ENCODE measurements at regions not wholly inside any gene's neighbourhood (a gene's known extent, or its start where the extent isn't known, plus 50 kb on each side); places are given as distances from the start of the nearest gene placed in this dataset.
"Not testable (repeated sequence)": the region's sequence is repeated elsewhere in the genome, so short reads cannot be mapped to it uniquely, and the experiment has no call there.

DNA sequence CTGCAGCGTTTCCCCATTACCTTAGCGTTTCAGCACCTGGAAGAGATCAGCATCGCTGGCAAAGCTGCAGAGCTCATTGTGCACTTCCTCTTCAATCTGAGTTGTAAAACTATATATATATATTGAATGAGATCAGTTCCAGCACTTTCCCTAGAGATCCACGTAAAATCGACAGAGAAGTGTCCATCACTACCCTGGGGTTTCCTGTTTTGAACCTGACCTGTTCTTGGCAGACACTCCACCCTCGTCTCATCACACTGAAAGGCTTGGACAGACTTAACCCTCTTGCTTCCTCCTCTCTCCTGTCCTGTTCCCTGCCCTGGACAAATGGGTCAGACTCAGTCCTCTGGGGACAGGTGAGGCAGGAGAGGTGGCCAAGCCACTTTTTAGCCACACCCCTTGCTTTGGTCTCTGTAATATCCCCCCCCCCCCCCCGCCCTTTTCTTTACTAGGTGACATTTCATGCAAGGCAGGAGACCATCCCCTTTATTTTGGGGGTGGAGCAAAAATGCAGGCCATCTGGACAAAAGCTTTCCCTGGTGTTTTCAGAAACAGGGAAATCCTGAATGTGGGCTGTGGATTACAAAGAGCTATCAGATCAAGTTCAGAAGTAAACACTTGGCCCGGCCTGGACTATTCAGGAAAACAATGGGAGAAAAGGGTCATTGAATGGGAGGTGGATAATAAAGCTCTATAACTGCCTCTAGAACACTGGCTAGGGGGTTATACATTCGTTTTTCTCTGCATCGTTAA is 83.7 kb upstream of the KDM7A start:
- CTCF ChIA-PET, result interaction anchor here (1.2 kb wide), 2 partner anchors 43 to 57 kb away, joined by 3 read pairs; no protein-coding TSS in a partner anchor
- intact Hi-C loops (cut with micrococcal nuclease), result no loop called here
- POLR2A ChIA-PET, result no interaction called here
- no peaks in the 10 kb centered on the region for H3K27me3 Mint-ChIP-seq
- H3K4me3 Mint-ChIP-seq, result no peak overlapping the region
- peaks cover 7% of the 10 kb centered on the region for H3K9me3 Mint-ChIP-seq
- peaks cover 30% of the 10 kb centered on the region for H3K4me1 Mint-ChIP-seq (ENCODE audit: low read depth)
- no peak for DNase-seq
- no peak for ATAC-seq
- H3K27ac Mint-ChIP-seq, result no peak overlapping the region
- TF ChIP-seq, protein P1, sequence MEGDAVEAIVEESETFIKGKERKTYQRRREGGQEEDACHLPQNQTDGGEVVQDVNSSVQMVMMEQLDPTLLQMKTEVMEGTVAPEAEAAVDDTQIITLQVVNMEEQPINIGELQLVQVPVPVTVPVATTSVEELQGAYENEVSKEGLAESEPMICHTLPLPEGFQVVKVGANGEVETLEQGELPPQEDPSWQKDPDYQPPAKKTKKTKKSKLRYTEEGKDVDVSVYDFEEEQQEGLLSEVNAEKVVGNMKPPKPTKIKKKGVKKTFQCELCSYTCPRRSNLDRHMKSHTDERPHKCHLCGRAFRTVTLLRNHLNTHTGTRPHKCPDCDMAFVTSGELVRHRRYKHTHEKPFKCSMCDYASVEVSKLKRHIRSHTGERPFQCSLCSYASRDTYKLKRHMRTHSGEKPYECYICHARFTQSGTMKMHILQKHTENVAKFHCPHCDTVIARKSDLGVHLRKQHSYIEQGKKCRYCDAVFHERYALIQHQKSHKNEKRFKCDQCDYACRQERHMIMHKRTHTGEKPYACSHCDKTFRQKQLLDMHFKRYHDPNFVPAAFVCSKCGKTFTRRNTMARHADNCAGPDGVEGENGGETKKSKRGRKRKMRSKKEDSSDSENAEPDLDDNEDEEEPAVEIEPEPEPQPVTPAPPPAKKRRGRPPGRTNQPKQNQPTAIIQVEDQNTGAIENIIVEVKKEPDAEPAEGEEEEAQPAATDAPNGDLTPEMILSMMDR (IDR thresholded peaks at IDR 0.05), result no peak
- H3K36me3 Mint-ChIP-seq (ENCODE audit: low read depth), result no peaks in the 10 kb centered on the region

DNA sequence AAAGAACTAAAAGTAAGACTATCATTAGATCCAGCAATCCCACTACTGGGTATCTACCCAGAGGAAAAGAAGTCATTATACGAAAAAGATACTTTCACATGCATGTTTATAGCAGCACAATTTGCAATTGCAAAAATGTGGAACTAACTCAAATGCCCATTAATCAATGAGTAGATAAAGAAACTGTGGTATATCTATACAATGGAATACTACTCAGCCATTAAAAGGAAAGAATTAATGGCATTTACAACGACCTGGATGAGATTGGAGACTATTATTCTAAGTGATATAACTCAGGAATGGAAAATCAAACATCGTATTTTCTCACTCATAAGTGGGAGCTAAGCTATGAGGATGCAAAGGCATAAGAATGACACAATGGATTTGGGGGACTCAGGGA is 80.5 kb upstream of the KDM7A start:
- CTCF ChIA-PET; H3K36me3 Mint-ChIP-seq (ENCODE audit: low read depth); H3K27ac Mint-ChIP-seq; POLR2A ChIA-PET; intact Hi-C loops (cut with micrococcal nuclease); H3K4me3 Mint-ChIP-seq; H3K27me3 Mint-ChIP-seq; ATAC-seq; H3K9me3 Mint-ChIP-seq; DNase-seq: not testable (repeated sequence)
- peaks cover 27% of the 10 kb centered on the region for H3K4me1 Mint-ChIP-seq (ENCODE audit: low read depth)

DNA sequence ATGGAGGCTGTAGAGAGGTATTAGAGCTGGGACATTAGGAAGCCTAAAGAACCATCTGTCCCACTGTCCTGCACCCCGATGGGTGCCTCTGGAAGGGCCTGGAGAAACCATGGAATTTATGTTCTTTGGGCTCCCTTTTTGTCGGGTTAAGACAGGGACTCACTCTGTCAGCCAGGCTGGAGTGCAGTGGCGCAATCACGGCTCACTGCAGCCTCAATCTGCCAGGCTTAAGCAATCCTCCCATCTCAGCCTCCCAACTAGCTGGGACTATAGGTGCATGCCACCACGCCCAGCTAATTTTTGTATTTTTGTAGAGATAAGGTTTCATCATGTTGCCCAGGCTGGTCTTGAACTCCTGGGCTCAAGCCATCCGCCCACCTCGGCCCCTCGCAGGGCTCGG is 78.2 kb upstream of the KDM7A start:
- H3K27me3 Mint-ChIP-seq; H3K4me3 Mint-ChIP-seq; H3K27ac Mint-ChIP-seq; DNase-seq; H3K9me3 Mint-ChIP-seq; H3K36me3 Mint-ChIP-seq (ENCODE audit: low read depth); POLR2A ChIA-PET; intact Hi-C loops (cut with micrococcal nuclease); ATAC-seq: not testable (repeated sequence)
- H3K4me1 Mint-ChIP-seq (ENCODE audit: low read depth), result peaks cover 21% of the 10 kb centered on the region
- CTCF ChIA-PET, result interaction anchor here (1.6 kb wide), 1 partner anchor 8 kb away, joined by 5 read pairs; no protein-coding TSS in a partner anchor

DNA sequence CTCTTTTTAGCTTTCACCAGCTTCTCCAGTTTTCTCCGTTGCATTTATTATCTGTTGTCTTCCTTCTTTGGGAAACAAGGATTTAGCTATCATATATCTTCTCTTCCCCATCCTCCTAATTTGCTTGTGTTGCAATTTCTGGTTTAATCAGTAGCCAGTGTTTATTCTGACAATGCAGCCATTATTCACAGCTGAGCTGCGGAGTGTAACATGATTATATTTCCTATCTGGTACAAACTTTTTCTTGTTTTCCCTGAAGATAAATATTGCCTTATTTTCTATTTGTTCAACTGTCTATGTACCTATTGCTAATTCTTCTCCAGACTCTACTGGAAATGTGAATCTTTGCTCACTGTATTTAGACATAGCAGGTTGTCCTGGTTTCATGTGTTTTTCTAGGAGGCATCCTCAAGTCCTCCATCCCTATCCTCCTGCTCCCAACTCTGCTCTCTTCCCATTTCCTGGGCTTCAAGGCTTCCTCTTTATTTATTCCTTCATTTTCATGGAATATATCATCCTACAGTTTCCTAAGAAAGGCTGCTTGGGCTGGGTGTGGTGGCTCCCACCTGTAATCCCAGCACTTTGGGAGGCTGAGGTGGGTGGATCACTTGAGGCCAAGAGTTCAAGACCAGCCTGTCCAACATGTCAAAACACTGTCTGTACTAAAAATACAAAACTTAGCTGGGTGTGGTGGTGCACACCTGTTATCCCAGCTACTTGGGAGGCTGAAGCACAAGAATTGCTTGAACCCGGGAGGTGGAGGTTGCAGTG is 72.4 kb upstream of the KDM7A start:
- Mint-ChIP-seq H3K36me3 (ENCODE audit: low read depth) (no peaks in the 10 kb centered on the region), H3K4me1 (ENCODE audit: low read depth) (peaks cover 21% of the 10 kb centered on the region), H3K27me3 (no peaks in the 10 kb centered on the region), H3K4me3 (no peak overlapping the region), H3K9me3 (no peaks in the 10 kb centered on the region), H3K27ac (no peak overlapping the region)
- ChIA-PET CTCF (interaction anchor here (0.9 to 1.7 kb wide), 3 partner anchors 14 to 73 kb away, joined by 3 to 6 read pairs (median 3); no protein-coding TSS in a partner anchor), POLR2A (interaction anchor here (1.1 kb wide), 1 partner anchor 14 kb away, joined by 4 read pairs; no protein-coding TSS in a partner anchor)
- no peak for ATAC-seq
- no peak for DNase-seq
- intact Hi-C loops (cut with micrococcal nuclease), result no loop called here
- TF ChIP-seq, protein P1 (IDR thresholded peaks at IDR 0.05), result no peak

DNA sequence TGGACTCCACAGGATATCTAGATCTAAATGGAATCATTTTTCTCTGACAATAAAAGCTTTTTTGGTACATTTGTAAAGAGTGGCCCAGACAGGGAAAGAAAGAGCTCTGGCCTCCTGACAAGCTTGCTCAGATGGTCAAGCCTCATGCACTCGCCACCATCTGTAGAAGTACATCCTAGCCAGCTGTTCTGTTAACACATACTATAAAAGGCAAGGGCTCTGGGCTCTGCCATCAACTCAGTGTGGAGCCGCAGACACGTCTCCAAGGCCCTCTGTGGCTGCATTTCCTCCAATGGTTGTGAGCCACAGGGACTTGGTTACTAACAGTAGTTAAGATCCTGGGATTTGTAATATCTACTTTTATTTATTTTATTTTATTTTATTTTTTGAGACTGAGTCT is 70.8 kb upstream of the KDM7A start:
- peaks cover 13% of the 10 kb centered on the region for H3K4me1 Mint-ChIP-seq (ENCODE audit: low read depth)
- intact Hi-C loops (cut with micrococcal nuclease), result no loop called here
- H3K27me3 Mint-ChIP-seq, result no peaks in the 10 kb centered on the region
- H3K36me3 Mint-ChIP-seq (ENCODE audit: low read depth), result no peaks in the 10 kb centered on the region
- no peak overlapping the region for H3K4me3 Mint-ChIP-seq
- H3K9me3 Mint-ChIP-seq, result no peaks in the 10 kb centered on the region
- POLR2A ChIA-PET, result no interaction called here
- ATAC-seq (no peak), DNase-seq (no peak)
- TF ChIP-seq, protein P1 (IDR thresholded peaks at IDR 0.05), result no peak
- H3K27ac Mint-ChIP-seq, result no peak overlapping the region
- CTCF ChIA-PET, result no interaction called here
